ENCODE measurements at regions not wholly inside any gene's neighbourhood (a gene's known extent, or its start where the extent isn't known, plus 50 kb on each side); places are given as distances from the start of the nearest gene placed in this dataset.

DNA sequence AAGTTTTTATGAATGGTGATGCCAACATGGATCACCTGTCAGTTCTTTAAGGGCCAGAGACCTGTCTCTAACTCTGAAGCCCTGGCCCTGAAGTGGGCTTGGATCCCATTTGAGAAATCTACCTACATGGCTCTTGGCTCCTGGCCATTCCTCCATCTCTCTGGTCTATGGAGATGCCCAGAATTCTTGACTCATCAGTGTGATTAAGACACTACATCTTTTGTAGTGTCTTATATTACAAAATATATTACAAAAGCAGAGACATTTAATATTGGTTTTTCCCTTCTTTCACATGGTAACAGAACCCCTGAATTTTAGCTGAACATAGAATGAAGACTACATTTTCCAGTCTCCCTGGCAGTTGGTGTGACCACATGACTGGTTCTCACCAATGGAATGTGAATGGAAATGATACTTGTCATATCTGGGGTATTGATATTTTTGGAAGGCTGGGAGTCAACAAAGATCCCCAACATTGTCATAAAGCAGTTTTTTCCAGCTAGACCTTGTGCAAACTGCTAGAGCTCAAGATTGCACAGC, 198.3 kb downstream of the SREK1 start:
- ChIA-PET POLR2A (ENCODE audit: unreplicated experiment) (no interaction called here), CTCF (no interaction called here)
- no peak for TF ChIP-seq EZH2 (IDR thresholded peaks at IDR 0.05; ENCODE audit: low read depth)
- TF ChIP-seq CTCF (conservative IDR thresholded peaks at IDR 0.05): no peak
- Histone ChIP-seq H3K9me3 (ENCODE audit: insufficient read depth, low read depth) (no peaks in the 10 kb centered on the region), H3K27ac (no peak overlapping the region), H3K27me3 (ENCODE audit: insufficient read depth, low read depth) (peaks cover 43% of the 10 kb centered on the region), H4K20me1 (ENCODE audit: insufficient read depth) (no peaks in the 10 kb centered on the region), H3K4me3 (no peak overlapping the region), H3K79me2 (ENCODE audit: low read depth) (no peaks in the 10 kb centered on the region), H3K4me1 (replicated peaks; ENCODE audit: insufficient read depth) (no peaks in the 10 kb centered on the region), H3K9me2 (ENCODE audit: insufficient read depth) (no peaks in the 10 kb centered on the region), H2AFZ (no peak overlapping the region), H3K36me3 (ENCODE audit: low read depth) (no peaks in the 10 kb centered on the region), H3K4me2 (no peak overlapping the region), H3F3A (ENCODE audit: insufficient read depth, low read depth) (no peaks in the 10 kb centered on the region)
- intact Hi-C loops (cut with micrococcal nuclease; ENCODE audit: unreplicated experiment): no loop called here
- BruUV-seq (replicated peaks): no TSS peak
- DNase-seq: no peak

GRCh38 chr5:66343370-66344071, 199.4 kb downstream of the SREK1 start:
- POLR2A ChIA-PET (ENCODE audit: unreplicated experiment): no interaction called here
- Histone ChIP-seq H3K27ac (no peak overlapping the region), H3K36me3 (ENCODE audit: low read depth) (no peaks in the 10 kb centered on the region), H3K4me2 (no peak overlapping the region), H3K9me2 (ENCODE audit: insufficient read depth) (no peaks in the 10 kb centered on the region), H3K79me2 (ENCODE audit: low read depth) (no peaks in the 10 kb centered on the region), H3F3A (ENCODE audit: insufficient read depth, low read depth) (no peaks in the 10 kb centered on the region), H2AFZ (no peak overlapping the region), H3K27me3 (ENCODE audit: insufficient read depth, low read depth) (peaks cover 45% of the 10 kb centered on the region), H4K20me1 (ENCODE audit: insufficient read depth) (no peaks in the 10 kb centered on the region), H3K4me1 (replicated peaks; ENCODE audit: insufficient read depth) (no peaks in the 10 kb centered on the region), H3K4me3 (no peak overlapping the region), H3K9me3 (ENCODE audit: insufficient read depth, low read depth) (no peaks in the 10 kb centered on the region)
- BruUV-seq (replicated peaks): no TSS peak
- TF ChIP-seq EZH2 (IDR thresholded peaks at IDR 0.05; ENCODE audit: low read depth): no peak
- no peak for TF ChIP-seq CTCF (conservative IDR thresholded peaks at IDR 0.05)
- DNase-seq: no peak
- CTCF ChIA-PET: no interaction called here
- intact Hi-C loops (cut with micrococcal nuclease; ENCODE audit: unreplicated experiment): no loop called here

- H3K4me1 ChIP-seq (replicated peaks; ENCODE audit: insufficient read depth): no peaks in the 10 kb centered on the region
- no peaks in the 10 kb centered on the region for H3K79me2 ChIP-seq (ENCODE audit: low read depth)
- DNase-seq: no peak
- no peak for TF ChIP-seq CTCF (conservative IDR thresholded peaks at IDR 0.05)
- TF ChIP-seq EZH2 (IDR thresholded peaks at IDR 0.05; ENCODE audit: low read depth): no peak
- ChIA-PET CTCF (no interaction called here), POLR2A (ENCODE audit: unreplicated experiment) (no interaction called here)
- no peaks in the 10 kb centered on the region for H3F3A ChIP-seq (ENCODE audit: insufficient read depth, low read depth)
- H3K9me3 ChIP-seq (ENCODE audit: insufficient read depth, low read depth): no peaks in the 10 kb centered on the region
- peaks cover 39% of the 10 kb centered on the region for H3K27me3 ChIP-seq (ENCODE audit: insufficient read depth, low read depth)
- intact Hi-C loops (cut with micrococcal nuclease; ENCODE audit: unreplicated experiment): no loop called here
- H3K4me3 ChIP-seq: no peak overlapping the region
- H3K27ac ChIP-seq: no peak overlapping the region
- H2AFZ ChIP-seq: no peak overlapping the region
- H4K20me1 ChIP-seq (ENCODE audit: insufficient read depth): no peaks in the 10 kb centered on the region
- H3K4me2 ChIP-seq: no peak overlapping the region
- BruUV-seq (replicated peaks): no TSS peak
- no peaks in the 10 kb centered on the region for H3K9me2 ChIP-seq (ENCODE audit: insufficient read depth)
- H3K36me3 ChIP-seq (ENCODE audit: low read depth): no peaks in the 10 kb centered on the region
Measured at GRCh38 chr5:66344544-66344943, 200.4 kb downstream of the SREK1 start.

All from PC-9 (cell line).